Skin of body (tissue), 1 donor: ENCODE measurements at regions not wholly inside any gene's neighbourhood (a gene's known extent, or its start where the extent isn't known, plus 50 kb on each side); places are given as distances from the start of the nearest gene placed in this dataset.

Experiments used
- DNase-seq: peaks from one replicate; lab custom pipeline; 2025; lab: John Stamatoyannopoulos, UW

- no peak for DNase-seq
Observed at GRCh38 chr2:105652014-105652796, 92.5 kb upstream of the NCK2 start.

DNA sequence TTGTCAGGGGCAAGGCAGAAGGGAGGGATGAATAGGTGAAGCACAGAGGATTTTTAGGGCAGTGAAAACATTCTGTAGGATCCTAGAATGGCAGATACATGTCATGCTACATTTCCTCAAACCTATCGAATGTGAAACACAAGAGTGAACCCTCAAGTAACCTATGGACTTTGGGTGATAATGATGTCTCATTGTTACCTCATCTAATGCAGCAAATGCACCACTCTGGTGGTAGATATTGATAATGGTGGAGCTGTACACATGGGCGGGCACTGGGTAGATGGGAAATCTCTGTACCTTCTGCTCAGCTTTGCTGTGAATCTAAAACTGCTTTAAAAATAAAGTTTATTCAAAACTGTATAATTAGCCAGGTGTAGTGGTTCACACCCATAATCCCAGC is 95.2 kb upstream of the NCK2 start:
- DNase-seq, result no peak

DNA sequence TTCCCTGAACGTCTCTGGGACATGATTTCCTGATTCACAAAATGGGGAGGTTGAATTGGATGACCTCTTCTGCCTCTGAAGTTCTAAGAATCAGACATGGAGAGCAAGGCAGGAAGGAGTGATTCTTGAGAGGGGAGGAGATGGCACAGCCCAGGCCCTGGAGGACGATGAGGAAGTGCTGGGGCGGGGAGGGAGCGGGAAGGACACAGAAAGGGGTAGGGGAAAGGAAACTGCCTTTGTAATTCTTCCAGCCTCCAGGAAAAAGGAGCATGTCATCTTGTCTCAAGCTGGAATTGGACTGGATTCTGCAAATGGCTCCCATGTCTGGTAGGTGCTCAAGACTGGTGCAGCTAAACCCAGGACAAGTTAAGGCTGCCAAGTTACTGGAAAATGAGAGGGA is 97.0 kb upstream of the NCK2 start:
- no peak for DNase-seq

GRCh38 chr2:105646774-105647076 is 98.0 kb upstream of the NCK2 start:
- DNase-seq, result no peak

GRCh38 chr2:105645938-105646773 is 98.6 kb upstream of the NCK2 start:
- DNase-seq, result no peak

- no peak for DNase-seq
Observed at GRCh38 chr2:105645031-105645937, 99.4 kb upstream of the NCK2 start.

- DNase-seq, result no peak
Observed at GRCh38 chr2:105644174-105644980, 100.3 kb upstream of the NCK2 start.

GRCh38 chr2:105643405-105644173 is 101.1 kb upstream of the NCK2 start:
- no peak for DNase-seq

DNA sequence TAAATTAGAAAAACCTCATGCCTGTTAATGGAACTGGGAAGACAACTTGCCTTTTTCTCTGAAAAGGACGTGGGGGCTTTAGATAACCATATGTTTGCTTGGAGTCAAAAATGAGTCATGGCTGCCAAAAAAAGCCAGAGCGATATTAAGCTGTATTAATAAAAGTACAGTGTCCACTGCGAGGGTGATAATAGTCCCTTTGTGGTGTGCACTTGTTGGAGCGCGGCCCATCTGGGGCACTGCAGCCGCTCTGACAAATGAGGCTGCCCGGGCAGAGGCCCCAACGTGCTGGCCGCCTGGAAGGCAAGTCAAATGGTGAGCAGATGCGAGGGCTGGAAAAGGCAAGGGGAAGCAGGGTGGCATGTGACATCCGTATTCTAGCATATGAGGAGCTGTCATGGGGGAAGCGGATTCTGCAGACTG is 103.3 kb upstream of the NCK2 start:
- DNase-seq, result peak; percentile 67

DNA sequence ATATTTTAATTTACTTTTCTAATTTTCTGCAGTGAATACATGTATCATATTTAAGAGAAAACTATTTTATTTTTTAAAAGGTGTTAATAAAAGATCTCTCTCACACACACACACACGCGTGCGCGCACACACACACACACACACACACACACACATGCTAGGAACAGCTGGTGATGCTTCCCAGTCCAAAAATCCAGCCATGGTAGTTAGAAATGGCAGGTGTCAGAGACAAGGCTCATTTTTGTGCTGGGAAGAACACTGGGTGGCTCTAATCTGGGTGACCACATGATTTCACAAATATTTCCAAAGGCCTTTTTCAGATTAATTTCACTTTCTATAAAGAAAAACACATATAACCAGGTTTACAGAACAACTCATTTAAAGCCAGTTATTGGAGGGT is 104.5 kb upstream of the NCK2 start:
- DNase-seq, result no peak

GRCh38 chr2:105636109-105636740 is 108.5 kb upstream of the NCK2 start:
- no peak for DNase-seq

- no peak for DNase-seq
Observed at GRCh38 chr2:105635564-105635963, 109.1 kb upstream of the NCK2 start.

GRCh38 chr2:105634198-105634597 is 110.5 kb upstream of the NCK2 start:
- no peak for DNase-seq

- DNase-seq, result no peak
Observed at GRCh38 chr2:105631922-105632321, 112.8 kb upstream of the NCK2 start.

DNA sequence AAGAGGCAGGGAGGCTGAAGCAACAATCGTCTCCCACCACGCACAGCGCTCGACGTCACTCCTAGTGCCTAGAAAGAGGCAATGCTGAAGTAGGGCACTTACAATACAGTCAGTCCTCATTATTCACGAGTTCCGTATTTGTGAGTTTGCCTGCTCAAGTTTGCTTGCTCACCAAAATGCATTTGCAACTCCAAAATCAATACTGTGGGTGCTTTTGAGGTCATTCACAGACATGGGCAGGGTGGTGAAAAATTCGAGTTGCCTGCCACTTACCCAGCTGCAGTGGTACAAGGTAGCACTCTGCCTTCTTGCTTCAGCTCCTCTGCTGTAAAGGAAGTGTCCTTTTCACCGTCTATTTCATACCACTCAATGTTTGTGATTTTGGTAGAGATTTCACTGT is 113.7 kb upstream of the NCK2 start:
- DNase-seq, result no peak

GRCh38 chr2:105629634-105630033 is 115.1 kb upstream of the NCK2 start:
- DNase-seq, result no peak

DNA sequence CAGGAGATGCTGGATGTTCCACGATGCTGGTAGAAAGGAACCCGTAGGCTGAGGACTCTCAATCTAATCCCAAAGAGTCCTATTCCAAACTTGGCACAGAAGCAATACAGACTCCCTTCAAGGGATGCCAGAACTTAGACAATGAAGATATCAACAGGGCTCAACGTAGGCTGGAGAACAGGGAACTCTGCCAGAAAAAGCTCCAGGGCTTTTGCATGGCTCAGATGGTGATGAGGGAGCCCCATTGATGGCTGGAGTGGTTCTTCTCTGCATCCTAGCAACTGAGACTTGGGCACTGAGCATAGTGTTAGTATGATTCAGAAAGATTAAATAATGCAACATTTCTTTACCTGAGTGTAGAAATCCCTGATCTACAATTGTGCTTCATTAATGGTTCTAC is 117.2 kb upstream of the NCK2 start:
- no peak for DNase-seq

GRCh38 chr2:105626966-105627340 is 117.8 kb upstream of the NCK2 start:
- DNase-seq, result no peak

DNA sequence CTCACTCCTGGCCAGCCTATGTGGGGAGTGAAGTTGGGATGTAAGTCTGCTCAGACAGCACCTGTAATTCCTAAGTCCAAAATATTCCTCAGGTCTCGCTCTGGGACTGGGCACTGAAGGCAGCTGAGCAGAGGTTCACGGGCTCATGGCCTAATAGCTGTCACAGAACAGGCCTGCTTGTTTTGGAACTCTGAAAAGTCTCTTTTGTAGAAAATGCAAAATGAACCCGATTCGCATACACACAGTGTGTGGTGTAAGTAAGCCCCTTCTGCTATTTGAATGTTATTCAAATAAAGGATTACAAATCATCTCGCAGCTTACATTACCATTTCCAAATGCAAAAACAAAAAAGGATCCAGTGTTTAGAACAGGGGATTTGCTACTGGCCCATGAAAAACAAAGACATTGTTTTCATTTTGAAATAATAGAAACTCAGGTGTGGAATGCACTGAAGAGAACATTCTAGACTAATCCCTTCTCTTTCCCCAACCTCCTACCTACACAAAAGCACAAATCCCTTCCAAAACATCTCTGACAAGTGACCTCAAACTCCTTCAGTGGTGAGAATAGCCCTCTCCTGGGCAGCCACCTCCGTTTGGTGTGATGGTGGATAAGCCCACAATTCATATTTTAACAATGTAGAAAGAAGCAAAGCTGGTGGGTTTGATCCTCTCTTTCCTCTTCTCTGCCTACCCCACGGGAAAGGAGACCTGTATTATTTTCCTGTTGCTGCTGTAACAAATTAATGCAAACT is 118.3 kb upstream of the NCK2 start:
- DNase-seq, result no peak
